CD14-positive monocyte (primary cell): ENCODE measurements at regions not wholly inside any gene's neighbourhood (a gene's known extent, or its start where the extent isn't known, plus 50 kb on each side); places are given as distances from the start of the nearest gene placed in this dataset.

Experiments
- DNase-seq, 3 donors: peaks; one replicate each; pipeline ENCODE4 v3.0.0-alpha.2; 2011 to 2022
- H2AFZ ChIP-seq: 2 replicates; pipeline ENCODE4 v1.6.0; 2012; ENCODE audit warnings: mild to moderate bottlenecking, low read depth, low read length, inconsistent platforms; ENCODE audit not compliant: insufficient read depth, poor library complexity, severe bottlenecking
- H3K27ac ChIP-seq, 2 donors: 1 replicate in 1 of 2; 2 replicates in 1 of 2; pipeline ENCODE4 v1.5.1; 2012 to 2013; ENCODE audit warnings: low read length in 2 of 2, control low read depth in 1 of 2, inconsistent platforms in 1 of 2, low read depth in 1 of 2, mild to moderate bottlenecking in 1 of 2
- H3K27me3 ChIP-seq, 2 donors: one replicate each; pipeline versions ENCODE4 v1.6.0 to v1.6.1; 2011 to 2013; ENCODE audit warnings: low read length in 2 of 2; ENCODE audit not compliant: control insufficient read depth in 2 of 2, insufficient read depth in 2 of 2
- H3K36me3 ChIP-seq, 2 donors: replicated peaks in 1 of 2; 1 replicate in 1 of 2; 2 replicates in 1 of 2; pipeline versions ENCODE4 v1.5.1 to v1.6.1; 2012 to 2013; ENCODE audit warnings: low read length in 2 of 2, control low read depth in 1 of 2, inconsistent platforms in 1 of 2, mild to moderate bottlenecking in 1 of 2; ENCODE audit not compliant: insufficient read depth in 2 of 2, control insufficient read depth in 1 of 2
- H3K4me1 ChIP-seq, 2 donors: 1 replicate in 1 of 2; 2 replicates in 1 of 2; pipeline versions ENCODE4 v1.5.1 to v1.6.1; 2012 to 2013; ENCODE audit warnings: low read length in 2 of 2, control low read depth in 1 of 2, inconsistent platforms in 1 of 2, mild to moderate bottlenecking in 1 of 2, moderate library complexity in 1 of 2; ENCODE audit not compliant: insufficient read depth in 2 of 2, control insufficient read depth in 1 of 2
- H3K4me2 ChIP-seq: replicated peaks from 2 replicates; pipeline ENCODE3; 2012; ENCODE audit warnings: low read length, moderate library complexity, mild to moderate bottlenecking; ENCODE audit not compliant: poor library complexity, severe bottlenecking; ENCODE audit errors: extremely low read depth
- H3K4me3 ChIP-seq, 3 experiments: fragments of 200-600 bp in 1 of 3; sonication (generic) in 1 of 3; replicated peaks in 1 of 3; 1 replicate in 2 of 3; 2 replicates in 1 of 3; pipeline ENCODE4 v1.5.1; 2011 to 2013; ENCODE audit warnings: low read length in 3 of 3, mild to moderate bottlenecking in 3 of 3, control low read depth in 2 of 3, low read depth in 2 of 3, inconsistent platforms in 1 of 3, moderate library complexity in 1 of 3
- H3K79me2 ChIP-seq: 2 replicates; pipeline ENCODE4 v1.6.0; 2012; ENCODE audit warnings: mild to moderate bottlenecking, control low read depth, inconsistent platforms, low read length, moderate library complexity; ENCODE audit not compliant: insufficient read depth
- H3K9ac ChIP-seq: 2 replicates; pipeline ENCODE4 v1.6.0; 2017; ENCODE audit warnings: low read length, mild to moderate bottlenecking; ENCODE audit not compliant: insufficient read depth, poor library complexity, severe bottlenecking
- H3K9me3 ChIP-seq, 2 donors: replicated peaks in 1 of 2; 1 replicate in 1 of 2; 2 replicates in 1 of 2; pipeline versions ENCODE4 v1.5.1 to v1.6.1; 2012 to 2013; ENCODE audit warnings: low read length in 2 of 2, control low read depth in 1 of 2; ENCODE audit not compliant: control insufficient read depth in 1 of 2, insufficient read depth in 1 of 2
- H4K20me1 ChIP-seq: 2 replicates; pipeline ENCODE4 v1.6.0; 2012; ENCODE audit warnings: mild to moderate bottlenecking, low read length, control low read depth, moderate library complexity; ENCODE audit not compliant: insufficient read depth
- H3K27ac Mint-ChIP-seq, 7 donors: one replicate each; pipeline ENCODE4 v1.8.0; 2020; ENCODE audit warnings: mild to moderate bottlenecking in 7 of 7, mixed read lengths in 7 of 7, moderate library complexity in 6 of 7, inconsistent platforms in 2 of 7
- H3K27me3 Mint-ChIP-seq, 3 donors: one replicate each; pipeline ENCODE4 v1.8.0; 2021 to 2022; ENCODE audit warnings: low read depth in 3 of 3, mild to moderate bottlenecking in 3 of 3, mixed read lengths in 3 of 3, moderate library complexity in 3 of 3, inconsistent platforms in 1 of 3
- H3K36me3 Mint-ChIP-seq, 2 donors: one replicate each; pipeline ENCODE4 v1.8.0; 2020; ENCODE audit warnings: mixed read lengths in 2 of 2, inconsistent platforms in 1 of 2, mild to moderate bottlenecking in 1 of 2
- H3K4me1 Mint-ChIP-seq: one replicate; pipeline ENCODE4 v1.8.0; 2020; ENCODE audit warnings: mild to moderate bottlenecking, mixed read lengths
- H3K4me3 Mint-ChIP-seq, 2 donors: one replicate each; pipeline ENCODE4 v1.8.0; 2020; ENCODE audit warnings: mild to moderate bottlenecking in 2 of 2, mixed read lengths in 2 of 2, moderate library complexity in 1 of 2
- H3K9me3 Mint-ChIP-seq, 7 donors: one replicate each; pipeline ENCODE4 v1.8.0; 2020 to 2022; ENCODE audit warnings: mixed read lengths in 7 of 7, mild to moderate bottlenecking in 6 of 7, moderate library complexity in 6 of 7, inconsistent platforms in 2 of 7
- WGBS: methylation state at CpG from one replicate; pipeline ENCODE4 v1.1.5; 2013; ENCODE audit warnings: missing lambda C conversion rate; ENCODE audit not compliant: insufficient coverage; 5-methylcytosine and 5-hydroxymethylcytosine counted together
- intact Hi-C, 2 donors: fragments of 100-400 bp; cut with micrococcal nuclease; formaldehyde crosslinking; loops; one replicate each; pipeline versions ENCODE4 v1.15.0 to v1.15.1; 2023
- TF ChIP-seq, protein P1 (sequence below): fragments of 200-600 bp; IDR thresholded peaks from one replicate; pipeline ENCODE4 v1.8.0; 2022; ENCODE audit warnings: antibody characterized with exemption, mild to moderate bottlenecking

DNA sequence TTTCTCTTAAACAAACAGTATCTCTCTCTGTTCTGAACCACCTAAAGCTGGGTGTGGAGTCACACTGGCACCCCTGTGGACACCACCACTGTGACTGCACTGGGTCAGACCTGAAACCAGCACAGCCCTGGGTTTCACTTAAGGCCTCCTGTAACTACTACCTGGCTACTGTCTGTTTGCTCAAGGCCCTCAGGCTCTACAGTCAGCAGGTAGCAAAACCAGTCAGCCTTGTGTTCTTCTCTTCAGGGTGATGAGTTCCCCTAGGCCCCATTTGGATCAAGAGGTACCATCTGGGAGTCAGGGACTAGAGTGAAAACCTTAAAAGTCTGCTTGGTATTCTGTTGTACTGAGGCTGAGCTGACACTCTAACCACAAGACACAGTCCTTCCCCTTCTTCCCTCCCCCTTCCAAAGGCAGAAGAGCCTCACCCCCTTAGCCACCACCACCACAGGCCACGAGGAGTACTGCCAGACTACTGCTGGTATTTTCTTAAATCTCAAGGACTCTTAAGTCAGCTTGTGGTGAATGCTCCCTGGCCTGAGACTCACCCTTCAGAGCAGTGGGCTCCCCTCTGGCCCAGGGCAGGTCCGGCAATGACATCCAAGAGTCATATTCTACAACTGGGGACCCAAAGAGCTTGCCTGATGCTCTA is 153.2 kb upstream of the MON1B start:
- H3K36me3 ChIP-seq: no peaks in the 10 kb centered on the region
- H3K4me1 ChIP-seq: no peaks in the 10 kb centered on the region
- no peak overlapping the region for H3K4me3 ChIP-seq
- H3K27me3 Mint-ChIP-seq: peaks cover 0 to 2% (median 1%) of the 10 kb centered on the region in 3 donors
- H3K4me3 Mint-ChIP-seq: no peak overlapping the region
- intact Hi-C loops: no loop called here
- no peaks in the 10 kb centered on the region for H3K4me1 Mint-ChIP-seq
- TF ChIP-seq, protein P1, sequence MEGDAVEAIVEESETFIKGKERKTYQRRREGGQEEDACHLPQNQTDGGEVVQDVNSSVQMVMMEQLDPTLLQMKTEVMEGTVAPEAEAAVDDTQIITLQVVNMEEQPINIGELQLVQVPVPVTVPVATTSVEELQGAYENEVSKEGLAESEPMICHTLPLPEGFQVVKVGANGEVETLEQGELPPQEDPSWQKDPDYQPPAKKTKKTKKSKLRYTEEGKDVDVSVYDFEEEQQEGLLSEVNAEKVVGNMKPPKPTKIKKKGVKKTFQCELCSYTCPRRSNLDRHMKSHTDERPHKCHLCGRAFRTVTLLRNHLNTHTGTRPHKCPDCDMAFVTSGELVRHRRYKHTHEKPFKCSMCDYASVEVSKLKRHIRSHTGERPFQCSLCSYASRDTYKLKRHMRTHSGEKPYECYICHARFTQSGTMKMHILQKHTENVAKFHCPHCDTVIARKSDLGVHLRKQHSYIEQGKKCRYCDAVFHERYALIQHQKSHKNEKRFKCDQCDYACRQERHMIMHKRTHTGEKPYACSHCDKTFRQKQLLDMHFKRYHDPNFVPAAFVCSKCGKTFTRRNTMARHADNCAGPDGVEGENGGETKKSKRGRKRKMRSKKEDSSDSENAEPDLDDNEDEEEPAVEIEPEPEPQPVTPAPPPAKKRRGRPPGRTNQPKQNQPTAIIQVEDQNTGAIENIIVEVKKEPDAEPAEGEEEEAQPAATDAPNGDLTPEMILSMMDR: no peak
- no peaks in the 10 kb centered on the region for H3K27me3 ChIP-seq
- H3K9ac ChIP-seq: no peak overlapping the region
- DNase-seq: no peak
- no peak overlapping the region for H3K27ac ChIP-seq
- H2AFZ ChIP-seq: no peak overlapping the region
- H3K36me3 Mint-ChIP-seq: no peaks in the 10 kb centered on the region
- no peaks in the 10 kb centered on the region for H4K20me1 ChIP-seq
- H3K4me2 ChIP-seq: no peak overlapping the region
- H3K27ac Mint-ChIP-seq: no peak overlapping the region
- peaks cover 0 to 10% (median 2%) of the 10 kb centered on the region in 7 donors for H3K9me3 Mint-ChIP-seq
- WGBS: 92% methylated on average over 1 of the region's 2 CpGs
- no peaks in the 10 kb centered on the region for H3K79me2 ChIP-seq
- no peaks in the 10 kb centered on the region for H3K9me3 ChIP-seq

DNA sequence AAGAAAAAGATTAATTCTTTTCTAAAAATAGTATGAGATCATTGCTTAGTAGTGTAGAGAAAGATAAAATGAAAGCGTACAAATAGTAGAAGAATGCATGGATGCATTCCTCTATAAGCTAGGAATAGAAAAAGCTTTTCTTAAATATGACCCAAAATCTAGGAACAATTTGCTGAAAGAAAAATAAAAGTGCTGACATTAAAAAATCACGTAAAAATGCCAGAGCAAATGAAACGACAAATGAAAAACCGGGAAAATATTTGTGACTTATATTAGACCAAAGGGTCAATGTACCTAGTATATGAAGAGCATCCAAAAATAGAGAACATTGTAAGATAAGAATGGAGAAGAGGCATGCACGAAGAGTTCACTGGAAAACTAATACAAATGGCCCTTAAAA is 149.5 kb upstream of the MON1B start:
- H3K27ac ChIP-seq: no peak overlapping the region
- no peak overlapping the region for H2AFZ ChIP-seq
- no peaks in the 10 kb centered on the region for H3K4me1 Mint-ChIP-seq
- H3K79me2 ChIP-seq: no peaks in the 10 kb centered on the region
- H3K4me1 ChIP-seq: no peaks in the 10 kb centered on the region
- peaks cover 0 to 8% (median 2%) of the 10 kb centered on the region in 7 donors for H3K9me3 Mint-ChIP-seq
- WGBS: 84% methylated on average over 3 of the region's 5 CpGs
- no peak for DNase-seq
- H3K4me3 ChIP-seq: no peak overlapping the region
- no peak overlapping the region for H3K4me3 Mint-ChIP-seq
- TF ChIP-seq, protein P1: no peak
- no peaks in the 10 kb centered on the region for H3K36me3 ChIP-seq
- no peaks in the 10 kb centered on the region for H3K36me3 Mint-ChIP-seq
- no peak overlapping the region for H3K27ac Mint-ChIP-seq
- no peaks in the 10 kb centered on the region for H3K27me3 ChIP-seq
- no peaks in the 10 kb centered on the region for H3K9me3 ChIP-seq
- H3K27me3 Mint-ChIP-seq: peaks cover 0 to 1% (median 0%) of the 10 kb centered on the region in 3 donors
- no peaks in the 10 kb centered on the region for H4K20me1 ChIP-seq
- intact Hi-C loops: no loop called here
- H3K9ac ChIP-seq: no peak overlapping the region
- no peak overlapping the region for H3K4me2 ChIP-seq
